ENCODE measurements at regions not wholly inside any gene's neighbourhood (a gene's known extent, or its start where the extent isn't known, plus 50 kb on each side); places are given as distances from the start of the nearest gene placed in this dataset.

DNA sequence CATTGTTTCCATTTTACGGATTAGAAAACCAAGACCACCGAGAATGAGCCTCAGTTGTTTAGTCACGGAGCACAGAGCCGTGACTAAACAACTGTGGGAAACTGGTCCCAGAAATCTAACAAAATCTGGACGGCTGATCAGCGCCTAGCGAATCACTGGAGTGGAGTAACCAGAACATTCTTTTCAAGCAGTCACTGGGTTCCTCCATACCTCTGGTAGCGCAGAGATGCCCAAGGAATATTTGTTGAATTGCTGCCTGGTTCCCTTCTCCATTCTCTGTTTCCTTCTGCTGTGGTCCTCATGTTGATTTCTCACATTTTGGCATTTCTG, 62.0 kb downstream of the GPX5 start:
- TF ChIP-seq POLR2AphosphoS5 (IDR thresholded peaks at IDR 0.05; ENCODE audit: low read depth, low read length) (no peak), POLR2A (IDR thresholded peaks at IDR 0.05; ENCODE audit: low read depth, low read length) (no peak)

Measured in GM12892 (cell line).